Right lobe of liver (tissue), 6 donors: ENCODE measurements at regions not wholly inside any gene's neighbourhood (a gene's known extent, or its start where the extent isn't known, plus 50 kb on each side); places are given as distances from the start of the nearest gene placed in this dataset.
"Not testable (repeated sequence)": the region's sequence is repeated elsewhere in the genome, so short reads cannot be mapped to it uniquely, and the experiment has no call there.

Experiments used
- ATAC-seq, 4 donors: fragments of 200-7000 bp; cut with Tn5 transposase; one replicate each; pipeline ENCODE4 v1.9.1; 2020; ENCODE audit warnings: mild to moderate bottlenecking in 4 of 4, moderate library complexity in 4 of 4
- DNase-seq, 3 donors: peaks; one replicate each; pipeline ENCODE4 v3.0.0-alpha.2; 2020
- H3K27ac ChIP-seq, 3 donors: fragments of 200-600 bp; one replicate each; pipeline ENCODE4 v1.8.0; 2022
- H3K27me3 ChIP-seq, 2 donors: fragments of 200-600 bp; one replicate each; pipeline ENCODE4 v1.8.0; 2022
- H3K36me3 ChIP-seq, 4 donors: fragments of 200-600 bp; sonication (generic) in 1 of 4; one replicate each; pipeline versions ENCODE4 v1.5.1 to v1.8.0; 2017 to 2022; ENCODE audit warnings: control low read depth in 1 of 4
- H3K4me1 ChIP-seq, 4 donors: fragments of 200-600 bp; sonication (generic) in 1 of 4; one replicate each; pipeline versions ENCODE4 v1.5.1 to v1.8.0; 2017 to 2022; ENCODE audit warnings: control low read depth in 1 of 4
- H3K4me3 ChIP-seq, 3 donors: fragments of 200-600 bp; one replicate each; pipeline ENCODE4 v1.8.0; 2022
- H3K9me3 ChIP-seq, 4 donors: fragments of 200-600 bp; sonication (generic) in 1 of 4; one replicate each; pipeline versions ENCODE4 v1.5.1 to v1.8.0; 2017 to 2022; ENCODE audit warnings: control low read depth in 1 of 4
- POLR2A ChIP-seq: fragments of 450-650 bp; IDR thresholded peaks from one replicate; pipeline ENCODE4 v1.6.1; 2017; ENCODE audit warnings: antibody characterized with exemption, mild to moderate bottlenecking
- WGBS: methylation state at CpG from one replicate; pipeline ENCODE4 v1.1.6; 2018; ENCODE audit warnings: low coverage, low lambda C conversion rate; ENCODE audit not compliant: insufficient coverage; ENCODE audit errors: missing lambda C conversion rate; 5-methylcytosine and 5-hydroxymethylcytosine counted together
- intact Hi-C, 2 donors: fragments of 100-400 bp; cut with DNase I; formaldehyde crosslinking; loops; one replicate each; pipeline versions ENCODE4 v1.11.2 to v1.14.1; 2022
- TF ChIP-seq, protein P1 (sequence below), 4 donors: fragments of 200-600 bp in 3 of 4; fragments of 450-650 bp in 1 of 4; IDR thresholded peaks; one replicate each; pipeline versions ENCODE4 v1.5.1 to v1.8.0; 2016 to 2022; ENCODE audit warnings: antibody characterized with exemption in 4 of 4, mild to moderate bottlenecking in 2 of 4
- donor health status: DM: no; HTN: yes; CAD: no.
- donor health status: DM: no; HTN: no; CAD: no.
- donor health status: DM: no; HTN: no; CAD: no.
- donor health status: DM: no; HTN: yes; CAD: no.
- donor health status: DM: no; HTN: yes; CAD: no.

- intact Hi-C loops, result loop anchor here in 1 of 2 donors (10.0 kb wide), 1 partner anchor 95 kb away; no protein-coding TSS in a partner anchor
- H3K4me1 ChIP-seq, result peaks cover 0 to 33% (median 13%) of the 10 kb centered on the region in 4 donors
- DNase-seq, result no peak
Measured at GRCh38 chr12:123049398-123050240, 69.1 kb downstream of the ARL6IP4 start.

GRCh38 chr12:123047892-123048291, 67.4 kb downstream of the ARL6IP4 start:
- H3K9me3 ChIP-seq, intact Hi-C loops, DNase-seq, H3K27me3 ChIP-seq, H3K27ac ChIP-seq, H3K4me3 ChIP-seq, H3K36me3 ChIP-seq: not testable (repeated sequence)
- peak in 1 of 4 donors; percentile 19 for ATAC-seq
- peaks cover 0 to 49% (median 21%) of the 10 kb centered on the region in 4 donors for H3K4me1 ChIP-seq
- WGBS, result 78% methylated on average over 2 of the region's 3 CpGs

More at GRCh38 chr12:123049398-123050240, 69.1 kb downstream of the ARL6IP4 start:
- Histone ChIP-seq H3K9me3 (no peaks in the 10 kb centered on the region), H3K4me3 (no peak overlapping the region), H3K27me3 (no peaks in the 10 kb centered on the region), H3K36me3 (no peaks in the 10 kb centered on the region), H3K27ac (peak overlapping the region in 1 of 3 donors; percentile 42)
- ATAC-seq, result no peak
- WGBS, result 80% methylated on average over 6 of the region's 8 CpGs
- TF ChIP-seq, protein P1, sequence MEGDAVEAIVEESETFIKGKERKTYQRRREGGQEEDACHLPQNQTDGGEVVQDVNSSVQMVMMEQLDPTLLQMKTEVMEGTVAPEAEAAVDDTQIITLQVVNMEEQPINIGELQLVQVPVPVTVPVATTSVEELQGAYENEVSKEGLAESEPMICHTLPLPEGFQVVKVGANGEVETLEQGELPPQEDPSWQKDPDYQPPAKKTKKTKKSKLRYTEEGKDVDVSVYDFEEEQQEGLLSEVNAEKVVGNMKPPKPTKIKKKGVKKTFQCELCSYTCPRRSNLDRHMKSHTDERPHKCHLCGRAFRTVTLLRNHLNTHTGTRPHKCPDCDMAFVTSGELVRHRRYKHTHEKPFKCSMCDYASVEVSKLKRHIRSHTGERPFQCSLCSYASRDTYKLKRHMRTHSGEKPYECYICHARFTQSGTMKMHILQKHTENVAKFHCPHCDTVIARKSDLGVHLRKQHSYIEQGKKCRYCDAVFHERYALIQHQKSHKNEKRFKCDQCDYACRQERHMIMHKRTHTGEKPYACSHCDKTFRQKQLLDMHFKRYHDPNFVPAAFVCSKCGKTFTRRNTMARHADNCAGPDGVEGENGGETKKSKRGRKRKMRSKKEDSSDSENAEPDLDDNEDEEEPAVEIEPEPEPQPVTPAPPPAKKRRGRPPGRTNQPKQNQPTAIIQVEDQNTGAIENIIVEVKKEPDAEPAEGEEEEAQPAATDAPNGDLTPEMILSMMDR (IDR thresholded peaks at IDR 0.05), result no peak
- TF ChIP-seq POLR2A, result no peak

DNA sequence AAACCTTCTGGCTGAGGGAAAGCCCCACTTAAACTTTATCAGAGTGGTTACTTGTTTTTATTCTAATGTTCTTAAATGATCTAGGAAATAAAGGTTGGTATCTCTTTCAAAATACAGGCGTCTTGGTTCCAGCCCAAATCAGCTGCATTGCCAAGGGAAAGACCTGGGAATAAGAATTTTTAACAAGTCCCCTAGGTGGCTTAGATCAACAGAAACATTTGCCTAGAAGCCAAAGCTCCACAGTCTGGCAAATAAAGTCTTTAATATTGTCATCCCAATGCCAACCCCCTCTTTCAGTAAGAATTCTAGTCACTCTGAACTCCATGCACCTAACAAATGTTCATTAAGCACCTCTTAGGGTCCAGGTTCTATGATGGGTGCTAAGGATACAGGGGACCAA, 66.8 kb downstream of the ARL6IP4 start:
- Histone ChIP-seq H3K27me3 (no peaks in the 10 kb centered on the region), H3K36me3 (no peaks in the 10 kb centered on the region), H3K27ac (no peak overlapping the region), H3K9me3 (no peaks in the 10 kb centered on the region), H3K4me3 (no peak overlapping the region), H3K4me1 (peaks cover 0 to 52% (median 23%) of the 10 kb centered on the region in 4 donors)
- no peak for TF ChIP-seq POLR2A
- TF ChIP-seq, protein P1 (IDR thresholded peaks at IDR 0.05), result no peak
- peak in 1 of 4 donors; percentile 13 for ATAC-seq
- no peak for DNase-seq
- WGBS, result 17% methylated on average over 1 of the region's 1 CpG
- intact Hi-C loops, result no loop called here

DNA sequence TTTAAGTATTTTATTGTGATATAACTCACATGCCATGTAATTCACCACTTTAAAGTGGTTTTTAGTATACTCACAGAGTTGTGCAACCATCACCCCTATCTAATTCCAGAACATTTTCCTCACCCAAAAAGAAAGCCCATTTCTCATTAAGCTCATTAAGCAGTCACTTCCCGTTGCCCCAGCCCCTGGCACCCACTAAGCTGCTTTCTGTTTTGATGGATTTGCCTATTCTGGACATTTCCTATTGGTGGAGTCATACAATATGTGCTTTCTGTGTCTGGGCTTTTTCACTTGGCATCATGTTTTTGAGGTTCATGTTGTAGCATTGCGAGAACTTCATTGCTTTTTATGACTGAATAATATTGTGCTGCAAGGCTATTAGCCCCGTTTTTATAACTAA, 66.0 kb downstream of the ARL6IP4 start:
- DNase-seq (no peak), ATAC-seq (no peak)
- intact Hi-C loops, result no loop called here
- TF ChIP-seq POLR2A, result no peak
- Histone ChIP-seq H3K36me3 (no peaks in the 10 kb centered on the region), H3K27ac (no peak overlapping the region), H3K27me3 (no peaks in the 10 kb centered on the region), H3K9me3 (no peaks in the 10 kb centered on the region), H3K4me1 (peaks cover 0 to 52% (median 23%) of the 10 kb centered on the region in 4 donors), H3K4me3 (no peak overlapping the region)
- 81% methylated on average over 3 of the region's 3 CpGs for WGBS

GRCh38 chr12:123045678-123046077, 65.2 kb downstream of the ARL6IP4 start:
- intact Hi-C loops, result no loop called here
- H3K4me3 ChIP-seq, result no peak overlapping the region
- DNase-seq, result no peak
- H3K36me3 ChIP-seq, result no peaks in the 10 kb centered on the region
- 86% methylated on average over 2 of the region's 7 CpGs for WGBS
- peaks cover 0 to 48% (median 21%) of the 10 kb centered on the region in 4 donors for H3K4me1 ChIP-seq
- no peak for TF ChIP-seq POLR2A
- TF ChIP-seq, protein P1 (IDR thresholded peaks at IDR 0.05), result no peak
- no peaks in the 10 kb centered on the region for H3K27me3 ChIP-seq
- ATAC-seq, result no peak
- no peaks in the 10 kb centered on the region for H3K9me3 ChIP-seq
- no peak overlapping the region for H3K27ac ChIP-seq
